ENCODE measurements at regions not wholly inside any gene's neighbourhood (a gene's known extent, or its start where the extent isn't known, plus 50 kb on each side); places are given as distances from the start of the nearest gene placed in this dataset.

DNA sequence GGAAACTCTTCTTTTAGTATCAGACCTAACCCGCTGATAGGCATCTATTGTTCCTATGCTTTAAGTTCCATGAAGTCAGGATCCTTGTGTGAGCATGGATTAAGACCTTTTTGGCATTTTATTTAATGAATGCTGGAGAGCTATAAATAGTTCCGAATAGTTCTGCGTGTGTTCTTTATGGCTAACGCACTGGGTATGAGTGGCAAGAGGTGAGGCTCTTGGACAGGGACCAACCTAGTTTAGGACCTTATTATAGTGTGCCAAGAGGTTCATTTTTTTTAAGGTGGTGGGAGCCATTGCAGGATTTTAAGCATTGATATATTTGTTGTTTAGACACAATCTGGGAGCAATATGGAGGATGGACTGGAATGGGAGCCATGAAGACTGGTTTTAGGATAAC is 71.8 kb downstream of the KPNA2 start:
- no peak overlapping the region for H4K91ac ChIP-seq (replicated peaks; ENCODE audit: insufficient read length, low read length)
- H3K23ac ChIP-seq (ENCODE audit: insufficient read length): no peak overlapping the region
- no peak overlapping the region for H3K18ac ChIP-seq (ENCODE audit: extremely low read depth, low read length)
- no peaks in the 10 kb centered on the region for H4K20me1 ChIP-seq (replicated peaks in 1 of 2; ENCODE audit: control insufficient read depth in 1 of 2, insufficient read depth in 2 of 2, low read length in 2 of 2)
- no peaks in the 10 kb centered on the region for H3K79me2 ChIP-seq (ENCODE audit: control insufficient read depth in 1 of 2, insufficient read depth in 2 of 2, low read length in 2 of 2)
- H3K27ac ChIP-seq (ENCODE audit: low read depth, low read length): no peak overlapping the region
- H4K5ac ChIP-seq (ENCODE audit: insufficient read length, low read depth, low read length): no peak overlapping the region
- H3K14ac ChIP-seq (ENCODE audit: insufficient read length): no peak overlapping the region
- DNase-seq (ENCODE audit: low read depth in 1 of 2, low spot score in 2 of 2) (no peak), FAIRE-seq (no peak)
- no peak overlapping the region for H3K4me3 ChIP-seq (ENCODE audit: extremely low read depth in 1 of 4, insufficient read depth in 2 of 4, low read depth in 3 of 4, low read length in 4 of 4)
- no peaks in the 10 kb centered on the region for H3K4me1 ChIP-seq (replicated peaks in 1 of 4; ENCODE audit: control insufficient read depth in 3 of 4, insufficient read depth in 4 of 4, low read length in 3 of 4)
- no peak overlapping the region for H2AFZ ChIP-seq (ENCODE audit: low read length)
- no peak overlapping the region for H3K4ac ChIP-seq (replicated peaks; ENCODE audit: insufficient read length, low read depth, low read length)
- H3K36me3 ChIP-seq (ENCODE audit: control insufficient read depth in 2 of 4, insufficient read depth in 4 of 4, low read length in 3 of 4): no peaks in the 10 kb centered on the region
- no peak overlapping the region for H2BK5ac ChIP-seq (ENCODE audit: low read depth, low read length)
- no peak overlapping the region for H3K9ac ChIP-seq (replicated peaks in 1 of 4; ENCODE audit: extremely low read depth in 1 of 4, low read depth in 3 of 4, low read length in 3 of 4)
- H2BK12ac ChIP-seq (ENCODE audit: low read depth, low read length): no peak overlapping the region
- H2BK120ac ChIP-seq (replicated peaks; ENCODE audit: low read depth, low read length): no peak overlapping the region
- H3K4me2 ChIP-seq (ENCODE audit: insufficient read depth in 1 of 2, low read depth in 2 of 2, low read length in 2 of 2): no peak overlapping the region
- H3K79me1 ChIP-seq (ENCODE audit: low read depth, low read length): no peaks in the 10 kb centered on the region
- no peak for TF ChIP-seq TAF1 (IDR thresholded peaks at IDR 0.05; ENCODE audit: low read depth, low read length)
- no peak for TF ChIP-seq MAFK (IDR thresholded peaks at IDR 0.05; ENCODE audit: low read depth, low read length)
- TF ChIP-seq SP1 (IDR thresholded peaks at IDR 0.05; ENCODE audit: low read depth, low read length): no peak
- TF ChIP-seq SIRT6 (IDR thresholded peaks at IDR 0.05; ENCODE audit: low read length): no peak
- TF ChIP-seq HDAC2 (IDR thresholded peaks at IDR 0.05; ENCODE audit: borderline replicate concordance in 1 of 2, low read depth in 2 of 2, low read length in 2 of 2): no peak
- no peak for TF ChIP-seq CTBP2 (IDR thresholded peaks at IDR 0.05; ENCODE audit: borderline replicate concordance, insufficient read depth, insufficient read length, low read length)
- TF ChIP-seq BACH1 (IDR thresholded peaks at IDR 0.05; ENCODE audit: low read length): no peak
- TF ChIP-seq RXRA (IDR thresholded peaks at IDR 0.05; ENCODE audit: insufficient read depth, low read depth, low read length): no peak
- TF ChIP-seq SUZ12 (IDR thresholded peaks at IDR 0.05; ENCODE audit: low read length): no peak
- H3K23me2 ChIP-seq (ENCODE audit: low read depth, low read length): no peaks in the 10 kb centered on the region; the same call in 1 of the 2 replicates
- H3K56ac ChIP-seq (replicated peaks; ENCODE audit: insufficient read length, low read depth, low read length): no peak overlapping the region
- no peak overlapping the region for H2BK15ac ChIP-seq (ENCODE audit: low read length)
- peaks cover 0 to 5% (median 2%) of the 10 kb centered on the region in 4 experiments; a peak in 3 of 7 replicates for H3K27me3 ChIP-seq (replicated peaks in 1 of 4; ENCODE audit: control insufficient read depth in 3 of 4, extremely low read depth in 1 of 4, insufficient read depth in 3 of 4, low read length in 3 of 4)
- H3K9me3 ChIP-seq (ENCODE audit: insufficient read depth in 2 of 2, low read depth in 1 of 2, low read length in 1 of 2): no peaks in the 10 kb centered on the region
- ChIA-PET POLR2A (ENCODE audit: partially characterized antibody) (no interaction called here), CTCF (ENCODE audit: partially characterized antibody) (no interaction called here)
- WGBS, 2 experiments (ENCODE audit: extremely low coverage in 1 of 2, insufficient coverage in 1 of 2, insufficient read length in 1 of 2, insufficient replicate concordance in 2 of 2, low coverage in 1 of 2, low lambda C conversion rate in 2 of 2, missing lambda C conversion rate in 1 of 2): 66% methylated on average over 4 of the region's 4 CpGs; no CpG with 5 or more reads in 1 of the 2 experiments
- H2AK5ac ChIP-seq (ENCODE audit: low read depth, low read length): no peak overlapping the region
- no peak overlapping the region for H4K8ac ChIP-seq (ENCODE audit: extremely low read depth, insufficient read depth, low read length)
- no peak overlapping the region for H2BK20ac ChIP-seq (ENCODE audit: low read length)

All from H1 (cell line).